SJSA1 (cell line): ENCODE measurements at regions not wholly inside any gene's neighbourhood (a gene's known extent, or its start where the extent isn't known, plus 50 kb on each side); places are given as distances from the start of the nearest gene placed in this dataset.
"Not testable (repeated sequence)": the region's sequence is repeated elsewhere in the genome, so short reads cannot be mapped to it uniquely, and the experiment has no call there.

Experiments used
- DNase-seq, 2 experiments: peaks; one replicate each; pipeline ENCODE4 v3.0.0-alpha.2; 2015 to 2020; ENCODE audit warnings: low spot score in 2 of 2, low read depth in 1 of 2
- H3K27ac ChIP-seq: fragments of 250-450 bp; sonication (Bioruptor Pico); 2 replicates; pipeline ENCODE4 v1.5.1; 2020; ENCODE audit warnings: mild to moderate bottlenecking, moderate library complexity
- H3K27me3 ChIP-seq: fragments of 250-450 bp; sonication (Bioruptor Pico); replicated peaks from 2 replicates; pipeline ENCODE4 v1.5.1; 2020; ENCODE audit warnings: mild to moderate bottlenecking, moderate library complexity
- H3K36me3 ChIP-seq: fragments of 250-450 bp; sonication (Bioruptor Pico); 2 replicates; pipeline ENCODE4 v1.5.1; 2020; ENCODE audit warnings: mild to moderate bottlenecking
- H3K4me1 ChIP-seq: fragments of 250-450 bp; sonication (Bioruptor Pico); replicated peaks from 2 replicates; pipeline ENCODE4 v1.6.1; 2021; ENCODE audit warnings: mild to moderate bottlenecking
- H3K4me3 ChIP-seq: fragments of 250-450 bp; sonication (Bioruptor Pico); 2 replicates; pipeline ENCODE4 v1.5.1; 2020; ENCODE audit warnings: mild to moderate bottlenecking
- H3K9me3 ChIP-seq: fragments of 250-450 bp; sonication (Bioruptor Pico); replicated peaks from 2 replicates; pipeline ENCODE4 v1.5.1; 2020; ENCODE audit warnings: mild to moderate bottlenecking

DNA sequence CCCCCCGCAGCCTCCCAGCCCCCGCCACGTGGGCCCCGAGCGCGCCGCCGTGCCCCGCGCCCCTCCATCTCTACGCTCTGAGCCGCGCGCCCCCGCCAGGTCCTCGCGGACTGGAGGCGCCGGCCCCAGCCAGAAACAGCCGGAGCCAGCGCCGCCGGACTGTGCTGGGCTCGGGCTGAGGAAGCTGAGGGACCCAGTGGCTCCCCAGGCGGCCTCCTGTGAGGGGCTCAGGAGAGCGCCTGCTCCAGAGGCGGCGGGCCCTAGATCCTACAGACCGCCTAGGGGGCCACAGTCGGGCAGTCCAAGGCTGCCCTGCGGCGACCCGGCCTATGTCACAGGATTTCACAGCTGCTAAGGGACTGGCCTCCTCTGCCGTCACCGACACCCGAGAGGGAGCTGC is 82.1 kb downstream of the NENF start:
- Histone ChIP-seq H3K9me3 (no peaks in the 10 kb centered on the region), H3K4me3 (no peak overlapping the region), H3K36me3 (no peaks in the 10 kb centered on the region), H3K27me3 (no peaks in the 10 kb centered on the region), H3K27ac (no peak overlapping the region), H3K4me1 (peaks cover 27% of the 10 kb centered on the region)
- DNase-seq: no peak

DNA sequence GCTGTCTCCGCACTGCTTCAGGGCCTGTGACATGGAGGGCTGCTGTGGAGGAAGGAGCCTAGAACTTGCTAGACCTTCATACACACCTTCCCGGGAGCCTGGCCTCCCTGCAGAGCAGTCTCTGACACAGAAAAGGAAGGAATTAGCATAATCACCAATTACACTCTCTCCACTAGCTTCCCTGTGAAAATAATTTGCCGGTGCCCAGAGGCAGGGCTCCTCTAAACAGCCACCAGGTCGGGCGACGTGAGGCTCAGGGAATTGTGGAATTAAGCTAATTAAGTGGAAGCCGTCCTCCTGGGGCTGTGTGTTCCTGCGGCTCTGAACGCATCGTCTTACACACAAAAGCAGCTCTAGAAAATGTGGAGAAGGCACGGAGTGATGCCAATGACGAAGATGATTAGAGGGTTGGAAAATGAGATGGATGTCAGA is 82.6 kb downstream of the NENF start:
- Histone ChIP-seq H3K9me3 (no peaks in the 10 kb centered on the region), H3K4me1 (peaks cover 27% of the 10 kb centered on the region), H3K27ac (no peak overlapping the region), H3K27me3 (no peaks in the 10 kb centered on the region), H3K4me3 (no peak overlapping the region), H3K36me3 (no peaks in the 10 kb centered on the region)
- DNase-seq: no peak

DNA sequence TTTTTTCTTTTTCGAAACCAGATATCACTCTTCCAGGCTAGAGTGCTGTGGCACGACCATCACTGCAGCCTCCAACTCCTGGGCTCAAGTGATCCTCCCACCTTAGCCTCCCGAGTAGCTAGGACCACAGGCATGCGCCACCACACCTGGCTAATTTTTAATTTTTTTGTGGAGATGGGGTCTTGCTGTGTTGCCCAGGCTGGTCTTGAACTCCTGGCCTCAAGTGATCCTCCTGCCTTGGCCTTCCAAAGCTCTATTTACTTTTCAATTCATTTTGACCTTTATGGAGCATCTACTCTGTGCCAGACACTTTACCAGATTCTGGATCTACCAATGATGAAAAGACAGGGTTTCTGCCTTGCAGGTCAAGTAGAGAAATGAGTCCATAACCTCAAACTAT is 83.3 kb downstream of the NENF start:
- H3K9me3 ChIP-seq, H3K4me3 ChIP-seq, H3K27ac ChIP-seq, H3K27me3 ChIP-seq, H3K36me3 ChIP-seq, DNase-seq: not testable (repeated sequence)
- H3K4me1 ChIP-seq: peaks cover 27% of the 10 kb centered on the region

DNA sequence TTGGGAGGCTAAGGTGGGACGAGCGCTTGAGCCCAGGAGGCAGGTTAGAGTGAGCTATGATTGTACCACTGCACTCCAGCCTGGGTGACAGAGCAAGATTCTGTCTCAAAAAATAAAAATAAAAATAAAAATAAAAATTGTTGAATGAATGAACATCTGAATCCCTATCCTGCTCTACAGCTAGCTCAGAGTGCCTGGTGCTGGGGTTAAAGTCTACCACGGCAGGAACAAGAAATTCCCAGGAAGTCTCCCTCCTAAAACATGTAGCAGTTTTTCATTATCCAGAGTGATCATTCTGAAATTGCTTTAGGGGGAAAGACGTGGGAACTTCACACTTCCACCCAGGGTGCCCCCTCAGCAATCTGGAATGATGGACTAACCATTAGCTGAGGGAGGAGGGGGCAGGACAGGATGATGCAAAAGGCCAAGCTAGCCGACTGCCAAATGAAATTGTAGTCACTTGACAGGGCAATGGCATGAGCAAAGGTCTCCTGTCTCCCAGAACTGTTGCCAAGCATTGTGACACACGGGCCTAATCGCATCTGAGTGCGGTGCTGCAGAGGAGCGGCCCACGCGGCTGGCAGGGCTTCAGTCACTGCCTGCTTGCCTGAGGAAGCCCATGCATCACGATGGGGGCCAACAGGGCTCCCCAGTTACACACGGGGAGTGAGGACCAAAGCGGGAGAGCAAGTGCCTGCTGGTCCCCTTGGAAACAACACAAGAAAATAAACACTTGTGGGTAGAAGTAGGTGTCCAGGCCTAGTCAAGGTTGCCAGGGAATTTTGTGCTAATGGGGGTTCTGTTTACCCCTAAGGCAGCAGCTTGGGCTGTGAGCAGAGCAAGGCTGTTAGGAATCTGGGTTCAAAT is 85.7 kb downstream of the NENF start:
- Histone ChIP-seq H3K36me3 (no peaks in the 10 kb centered on the region), H3K4me1 (peaks cover 14% of the 10 kb centered on the region), H3K27me3 (no peaks in the 10 kb centered on the region), H3K27ac (no peak overlapping the region), H3K4me3 (no peak overlapping the region), H3K9me3 (no peaks in the 10 kb centered on the region)
- DNase-seq: peak in 1 of 2 experiments; percentile 12

DNA sequence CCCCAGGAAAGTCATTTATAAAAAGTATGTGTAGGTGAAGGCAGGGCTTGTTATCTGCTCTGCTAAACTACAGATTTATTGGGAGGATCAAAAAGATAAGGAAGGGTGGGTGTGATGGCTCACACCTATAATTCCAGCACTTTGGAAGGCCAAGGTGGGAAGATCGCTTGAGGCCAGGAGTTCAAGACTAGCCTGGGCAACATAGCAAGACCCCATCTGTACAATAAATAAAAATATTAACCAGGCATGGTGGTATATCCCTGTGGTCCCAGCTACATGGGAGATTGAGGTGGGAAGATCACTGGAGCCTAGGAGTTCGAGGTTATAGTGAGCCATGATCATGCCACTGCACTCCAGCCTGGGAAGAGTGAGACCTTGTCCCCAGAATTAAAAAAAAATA is 86.4 kb downstream of the NENF start:
- Histone ChIP-seq H3K4me3 (no peak overlapping the region), H3K9me3 (no peaks in the 10 kb centered on the region), H3K27ac (no peak overlapping the region), H3K27me3 (no peaks in the 10 kb centered on the region), H3K36me3 (no peaks in the 10 kb centered on the region), H3K4me1 (peaks cover 7% of the 10 kb centered on the region)
- DNase-seq: no peak

DNA sequence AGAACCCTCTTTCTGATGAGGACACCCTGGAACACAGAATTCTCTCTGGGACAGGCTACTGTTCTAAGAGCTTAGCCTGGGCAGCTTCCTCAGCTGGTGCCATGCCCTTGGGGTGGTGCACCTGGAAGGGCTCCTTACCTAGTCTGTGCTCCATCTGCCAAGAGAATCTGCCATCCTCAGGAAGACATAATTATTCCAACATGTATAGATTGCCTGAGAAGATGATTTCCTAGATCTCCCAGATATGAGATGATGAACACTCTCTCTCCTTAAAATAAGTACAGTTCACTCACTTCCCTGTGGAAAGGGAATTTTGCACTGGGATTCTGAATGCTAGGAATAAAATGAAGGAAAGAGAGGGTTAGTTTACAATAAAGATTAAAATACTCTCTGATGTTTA is 87.6 kb downstream of the NENF start:
- no peaks in the 10 kb centered on the region for H3K27me3 ChIP-seq
- H3K4me1 ChIP-seq: peaks cover 4% of the 10 kb centered on the region; the same call in 1 of the 2 replicates
- H3K27ac ChIP-seq: no peak overlapping the region
- H3K4me3 ChIP-seq: no peak overlapping the region
- DNase-seq: no peak
- no peaks in the 10 kb centered on the region for H3K36me3 ChIP-seq
- H3K9me3 ChIP-seq: no peaks in the 10 kb centered on the region

DNA sequence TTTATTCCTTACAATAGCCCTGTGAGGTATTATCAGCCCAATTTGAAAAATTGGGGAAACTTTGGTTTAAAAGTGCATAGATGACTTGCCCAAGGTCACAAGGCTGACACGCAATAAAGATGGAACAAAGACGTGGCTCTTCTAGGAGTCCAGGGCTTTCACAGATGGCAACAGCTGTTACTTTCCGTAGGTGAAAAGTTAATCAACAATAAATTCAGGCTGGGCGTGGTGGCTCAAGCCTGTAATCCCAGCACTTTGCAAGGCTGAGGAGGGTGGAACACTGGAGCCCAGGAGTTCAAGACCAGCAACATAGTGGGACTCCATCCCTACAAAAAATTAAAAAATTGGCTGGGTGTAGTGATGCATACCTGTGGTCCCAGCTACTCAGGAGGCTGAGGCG is 87.8 kb upstream of the ATF3 start:
- DNase-seq: no peak
- Histone ChIP-seq H3K9me3 (no peaks in the 10 kb centered on the region), H3K27me3 (no peaks in the 10 kb centered on the region), H3K36me3 (no peaks in the 10 kb centered on the region), H3K4me3 (no peak overlapping the region), H3K4me1 (peaks cover 8% of the 10 kb centered on the region), H3K27ac (no peak overlapping the region)

DNA sequence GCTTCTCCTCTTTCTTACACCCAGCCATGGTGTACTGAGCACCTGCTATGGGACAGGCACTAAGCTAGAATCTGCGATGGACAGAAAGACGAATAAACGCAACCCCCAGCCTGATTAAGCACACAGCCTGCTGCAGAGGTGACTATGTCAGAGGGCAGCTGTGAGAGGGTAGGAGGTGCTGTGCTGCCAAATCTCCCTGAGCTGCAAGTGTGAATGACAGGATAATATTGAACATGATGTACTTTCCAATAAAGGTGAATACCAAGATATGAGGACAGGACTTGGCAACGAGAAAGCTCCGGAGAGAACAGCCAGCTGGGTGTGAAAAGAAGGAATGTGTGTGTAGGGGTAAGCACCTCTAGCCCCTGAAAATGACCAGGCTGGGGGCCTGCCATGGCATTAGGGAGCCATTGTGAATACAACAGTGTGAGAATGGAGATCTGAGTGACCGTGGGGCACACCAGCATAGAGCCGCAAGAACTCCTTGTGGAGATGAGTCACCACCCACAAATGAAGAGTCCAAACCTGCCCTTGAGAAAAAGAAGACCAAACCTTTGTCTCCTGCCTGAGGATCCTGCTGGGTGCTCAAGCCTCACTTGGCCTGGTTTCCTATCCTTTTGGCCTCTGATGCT is 83.0 kb upstream of the ATF3 start:
- Histone ChIP-seq H3K27me3 (peaks cover under 1% of the 10 kb centered on the region; the same call in 1 of the 2 replicates), H3K4me3 (no peak overlapping the region), H3K36me3 (no peaks in the 10 kb centered on the region), H3K4me1 (peaks cover 8% of the 10 kb centered on the region; the same call in 1 of the 2 replicates), H3K9me3 (no peaks in the 10 kb centered on the region), H3K27ac (no peak overlapping the region)
- peak in 1 of 2 experiments; percentile 11 for DNase-seq

DNA sequence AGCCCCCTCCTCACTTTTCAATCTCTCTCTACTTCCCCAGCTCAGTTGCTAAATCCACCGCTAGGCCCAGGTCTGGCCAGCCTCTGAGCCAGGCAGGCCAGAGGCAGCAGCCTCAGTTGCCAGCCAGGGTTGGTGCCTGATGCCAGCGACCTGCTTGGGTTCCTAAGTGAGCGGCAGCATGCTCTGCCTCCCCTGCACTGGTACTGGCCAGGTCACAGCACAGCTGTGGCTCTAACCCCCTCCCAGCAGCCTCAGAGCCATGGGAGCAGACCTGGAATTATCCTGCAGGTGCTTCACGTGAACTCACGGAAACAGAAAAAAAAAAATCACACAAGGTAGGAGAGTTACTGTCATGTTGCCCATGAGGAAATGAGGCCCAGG is 82.5 kb upstream of the ATF3 start:
- Histone ChIP-seq H3K9me3 (no peaks in the 10 kb centered on the region), H3K4me3 (no peak overlapping the region), H3K27ac (no peak overlapping the region), H3K27me3 (peaks cover 4% of the 10 kb centered on the region; the same call in 1 of the 2 replicates), H3K36me3 (no peaks in the 10 kb centered on the region), H3K4me1 (peaks cover 8% of the 10 kb centered on the region; the same call in 1 of the 2 replicates)
- no peak for DNase-seq

DNA sequence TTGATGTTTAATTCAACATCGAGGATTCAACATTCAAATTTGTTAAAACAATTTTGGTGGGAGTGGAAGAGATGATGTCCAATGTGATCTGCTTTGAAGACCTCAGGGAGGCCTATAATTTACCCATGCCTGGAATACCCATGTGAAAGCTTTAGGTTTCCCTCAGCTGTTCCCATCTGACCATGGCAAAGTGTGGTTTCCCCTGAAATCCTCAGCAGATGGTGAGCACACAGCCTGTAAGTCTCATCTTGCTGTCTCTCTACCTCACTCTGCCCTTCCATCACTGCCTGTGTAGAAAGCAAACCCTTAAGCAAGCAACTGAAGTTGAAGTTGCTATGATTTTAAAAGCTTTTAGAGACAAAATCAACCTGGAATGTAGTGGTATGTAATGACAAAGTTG is 80.1 kb upstream of the ATF3 start:
- H3K27ac ChIP-seq: no peak overlapping the region
- H3K4me3 ChIP-seq: no peak overlapping the region
- H3K9me3 ChIP-seq: no peaks in the 10 kb centered on the region

DNA sequence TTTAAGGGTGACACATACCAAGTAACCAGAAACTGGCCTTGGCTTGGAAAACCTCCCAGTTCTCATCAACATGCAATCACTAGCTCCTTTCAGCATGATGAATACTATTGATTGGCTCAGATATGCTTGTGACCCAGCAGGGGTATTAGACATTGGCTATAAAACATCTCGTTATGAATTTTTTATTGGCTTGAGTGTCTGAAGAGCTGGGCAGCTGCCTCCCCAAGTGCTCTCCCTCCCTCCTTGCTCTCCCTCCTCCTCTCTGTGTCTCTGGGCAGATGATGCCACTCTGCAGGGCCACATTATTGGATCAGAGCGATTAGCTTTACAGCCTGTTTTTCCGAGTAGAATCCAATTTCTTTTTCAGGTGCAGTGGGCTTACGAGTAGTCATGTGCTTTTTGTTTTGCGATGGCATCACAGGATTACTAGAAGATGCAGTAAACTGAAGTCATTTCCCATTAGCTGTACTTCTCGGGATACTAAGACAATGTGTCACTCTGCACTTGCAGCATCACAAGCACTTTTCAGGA is 79.3 kb upstream of the ATF3 start:
- no peaks in the 10 kb centered on the region for H3K9me3 ChIP-seq
- peaks cover 8% of the 10 kb centered on the region; the same call in 1 of the 2 replicates for H3K4me1 ChIP-seq
- H3K27me3 ChIP-seq: peaks cover 4% of the 10 kb centered on the region
- H3K36me3 ChIP-seq: no peaks in the 10 kb centered on the region
- no peak overlapping the region for H3K27ac ChIP-seq
- no peak for DNase-seq
- H3K4me3 ChIP-seq: no peak overlapping the region

More for the DNA sequence above, 80.1 kb upstream of the ATF3 start:
- Histone ChIP-seq H3K36me3 (no peaks in the 10 kb centered on the region), H3K4me1 (peaks cover 8% of the 10 kb centered on the region; the same call in 1 of the 2 replicates), H3K27me3 (peaks cover 4% of the 10 kb centered on the region)
- DNase-seq: no peak

DNA sequence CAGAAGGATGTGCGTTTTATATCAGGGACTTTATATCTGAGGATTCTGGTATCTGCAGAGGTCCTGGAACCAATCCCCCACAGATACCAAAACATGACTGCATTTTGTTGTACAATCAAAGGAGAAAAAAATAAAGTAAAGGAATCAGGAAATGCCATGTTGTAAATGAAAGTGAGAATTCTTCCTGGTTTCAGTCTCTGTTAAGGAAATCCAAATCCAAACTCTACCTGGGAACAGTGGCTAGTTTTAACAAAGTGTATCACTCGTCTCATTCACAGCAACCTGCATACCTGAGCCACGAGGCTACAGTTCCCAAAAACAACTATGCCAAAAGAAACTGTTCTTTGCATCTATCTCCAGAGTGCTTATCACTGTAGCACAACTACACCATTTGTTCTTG is 77.3 kb upstream of the ATF3 start:
- no peak for DNase-seq
- Histone ChIP-seq H3K27me3 (peaks cover 4% of the 10 kb centered on the region), H3K9me3 (no peaks in the 10 kb centered on the region), H3K4me1 (no peaks in the 10 kb centered on the region), H3K4me3 (no peak overlapping the region), H3K36me3 (no peaks in the 10 kb centered on the region), H3K27ac (no peak overlapping the region)

DNA sequence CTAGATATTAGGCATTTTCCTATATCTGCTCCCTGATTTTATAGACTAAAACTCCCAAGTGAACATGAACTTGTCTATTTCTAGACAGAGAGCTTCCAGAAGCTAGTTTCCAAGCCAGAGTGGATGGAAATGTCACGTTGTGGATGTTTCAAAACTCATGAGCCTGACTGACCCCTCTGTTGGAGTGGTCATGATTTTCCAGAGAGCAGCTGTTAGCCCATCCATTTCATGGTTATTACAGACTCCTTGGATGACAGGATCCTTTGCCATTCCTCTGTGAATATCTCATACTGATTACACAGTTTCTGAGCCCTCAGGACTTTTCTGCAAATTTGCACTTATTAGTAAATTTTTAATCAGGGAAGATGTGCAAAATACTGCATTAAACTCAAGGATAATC is 76.8 kb upstream of the ATF3 start:
- no peak for DNase-seq
- H3K4me1 ChIP-seq: no peaks in the 10 kb centered on the region

DNA sequence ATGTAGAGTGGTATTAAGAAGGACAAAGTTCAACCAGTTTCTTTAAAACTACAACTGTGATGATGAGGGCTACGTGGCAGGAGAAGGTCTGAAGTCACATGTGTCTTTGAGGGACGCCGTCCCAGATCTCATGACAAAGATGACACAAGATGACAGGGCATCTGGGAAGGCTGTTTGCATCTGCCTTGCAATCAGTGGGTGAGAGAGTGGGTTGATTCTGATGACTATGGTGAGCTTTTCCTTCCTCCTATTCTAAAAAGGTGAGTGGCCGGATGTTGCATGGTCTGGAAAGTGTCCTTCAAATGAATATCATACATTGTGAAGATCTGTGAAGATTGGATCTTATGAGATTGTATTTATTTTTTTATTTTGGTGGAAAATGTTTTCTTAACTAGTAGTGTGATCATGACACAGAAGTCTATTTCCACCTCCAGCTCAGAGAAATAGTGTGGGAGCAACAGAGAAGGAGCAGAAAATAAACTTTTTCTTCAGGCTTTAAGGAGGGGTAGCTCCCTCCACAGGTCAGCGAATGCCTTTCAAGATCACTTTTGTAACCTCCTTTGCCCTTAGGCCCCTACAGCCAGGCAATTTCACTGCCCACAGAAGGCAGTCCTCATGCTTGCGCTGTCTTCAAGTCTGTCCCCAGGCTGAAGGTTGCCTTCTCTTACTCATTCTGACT is 76.0 kb upstream of the ATF3 start:
- Histone ChIP-seq H3K27ac (no peak overlapping the region), H3K4me3 (no peak overlapping the region), H3K9me3 (no peaks in the 10 kb centered on the region), H3K36me3 (no peaks in the 10 kb centered on the region), H3K27me3 (peaks cover 4% of the 10 kb centered on the region), H3K4me1 (no peaks in the 10 kb centered on the region)
- DNase-seq: no peak

More for the DNA sequence above, 76.8 kb upstream of the ATF3 start:
- Histone ChIP-seq H3K36me3 (no peaks in the 10 kb centered on the region), H3K4me3 (no peak overlapping the region), H3K27me3 (peaks cover 4% of the 10 kb centered on the region), H3K9me3 (no peaks in the 10 kb centered on the region), H3K27ac (no peak overlapping the region)
